H1 (cell line): ENCODE measurements at regions not wholly inside any gene's neighbourhood (a gene's known extent, or its start where the extent isn't known, plus 50 kb on each side); places are given as distances from the start of the nearest gene placed in this dataset.
A peak's percentile ranks its signal among the peaks of the same experiment; 100 is the strongest.

Source experiments
- CHD7 ChIP-seq: fragments of 300-600 bp; sonication (generic); IDR thresholded peaks from 2 replicates; pipeline ENCODE4 v1.7.1; 2012; ENCODE audit warnings: low read length, moderate library complexity, mild to moderate bottlenecking, inconsistent platforms; ENCODE audit not compliant: insufficient replicate concordance
- E2F6 ChIP-seq: IDR thresholded peaks from 2 replicates; pipeline ENCODE4 v1.6.1; 2012; ENCODE audit warnings: inconsistent platforms
- EP300 ChIP-seq, 2 experiments: IDR thresholded peaks; 1 replicate in 1 of 2; 2 replicates in 1 of 2; pipeline ENCODE4 v1.6.1; 2011 to 2012; ENCODE audit warnings: low read depth in 2 of 2, low read length in 2 of 2, mild to moderate bottlenecking in 2 of 2, borderline replicate concordance in 1 of 2, inconsistent platforms in 1 of 2, moderate library complexity in 1 of 2
- NANOG ChIP-seq: IDR thresholded peaks from 2 replicates; pipeline ENCODE4 v1.6.1; 2011; ENCODE audit warnings: low read length, low read depth, mild to moderate bottlenecking, inconsistent platforms; ENCODE audit not compliant: insufficient read depth, poor library complexity, severe bottlenecking
- RAD21 ChIP-seq, 2 experiments: IDR thresholded peaks in 1 of 2; conservative IDR thresholded peaks in 1 of 2; 2 replicates each; pipeline ENCODE4 v1.6.1; 2011; ENCODE audit warnings: low read depth in 2 of 2, low read length in 2 of 2, improper control_type of control experiment in 1 of 2, inconsistent platforms in 1 of 2, mild to moderate bottlenecking in 1 of 2, moderate library complexity in 1 of 2
- RXRA ChIP-seq: IDR thresholded peaks from 2 replicates; pipeline ENCODE4 v1.6.1; 2011; ENCODE audit warnings: low read depth, mild to moderate bottlenecking, low read length, moderate library complexity; ENCODE audit not compliant: insufficient read depth
- SIN3A ChIP-seq, 2 experiments: IDR thresholded peaks in 1 of 2; conservative IDR thresholded peaks in 1 of 2; 2 replicates each; pipeline ENCODE4 v1.6.1; 2011 to 2012; ENCODE audit warnings: low read length in 2 of 2, improper control_type of control experiment in 1 of 2, low read depth in 1 of 2, mild to moderate bottlenecking in 1 of 2
- SP4 ChIP-seq: IDR thresholded peaks from 2 replicates; pipeline ENCODE4 v1.6.1; 2012; ENCODE audit warnings: low read length, inconsistent platforms
- YY1 ChIP-seq: IDR thresholded peaks from 2 replicates; pipeline ENCODE4 v1.6.1; 2011; ENCODE audit warnings: low read depth, mild to moderate bottlenecking, low read length

GRCh38 chr7:21125297-21125696, 302.6 kb upstream of the SP4 start (continued):
- peak; percentile 87 for TF ChIP-seq CHD7
- TF ChIP-seq EP300 (IDR thresholded peaks at IDR 0.05; ENCODE audit: borderline replicate concordance in 1 of 2, low read depth in 2 of 2, low read length in 2 of 2) = peak in 1 of 2 experiments; percentile 7; a peak in 1 of 3 replicates
- no peak for TF ChIP-seq YY1
- TF ChIP-seq SP4 = no peak
- peak; percentile 52; the same call in 1 of the 2 replicates for TF ChIP-seq E2F6
- TF ChIP-seq RXRA = no peak
- 0 out of 4 replicates have a peak, but pooled peaks of 1 of the 2 experiments have one; percentile 19 for TF ChIP-seq SIN3A (conservative IDR thresholded peaks at IDR 0.05 in 1 of 2, IDR thresholded peaks at IDR 0.05 in 1 of 2; ENCODE audit: low read depth in 1 of 2, low read length in 2 of 2)
- TF ChIP-seq NANOG = peak; percentile 80
- peak; percentile 37 to 56 for TF ChIP-seq RAD21 (IDR thresholded peaks at IDR 0.05 in 1 of 2, conservative IDR thresholded peaks at IDR 0.05 in 1 of 2; ENCODE audit: low read depth in 2 of 2, low read length in 2 of 2)
